GM23338 (cell line): ENCODE measurements at regions not wholly inside any gene's neighbourhood (a gene's known extent, or its start where the extent isn't known, plus 50 kb on each side); places are given as distances from the start of the nearest gene placed in this dataset.

Experiments used
- ATAC-seq: fragments of 200-7000 bp; cut with Tn5 transposase; 3 replicates; pipeline ENCODE4 v1.9.1; 2020
- DNase-seq: peaks from one replicate; pipeline ENCODE4 v3.0.0-alpha.2; 2015; ENCODE audit warnings: low spot score
- H2AFZ ChIP-seq: fragments of 200-600 bp; sonication (generic); 2 replicates; pipeline ENCODE4 v1.8.0; 2016; ENCODE audit warnings: antibody characterized with exemption, mild to moderate bottlenecking, moderate library complexity
- H3F3A ChIP-seq: fragments of 200-600 bp; sonication (generic); replicated peaks from 2 replicates; pipeline ENCODE4 v1.8.0; 2017; ENCODE audit warnings: antibody characterized with exemption, mixed run types, low read depth
- H3K27ac ChIP-seq: fragments of 200-600 bp; sonication (generic); 2 replicates; pipeline ENCODE4 v1.6.1; 2016; ENCODE audit warnings: low read depth
- H3K27me3 ChIP-seq: fragments of 200-600 bp; sonication (generic); 2 replicates; pipeline ENCODE4 v1.8.0; 2016; ENCODE audit warnings: mild to moderate bottlenecking, mixed run types, moderate library complexity; ENCODE audit not compliant: insufficient read depth
- H3K36me3 ChIP-seq: fragments of 200-600 bp; sonication (generic); 2 replicates; pipeline ENCODE4 v1.8.0; 2016; ENCODE audit warnings: mild to moderate bottlenecking; ENCODE audit not compliant: insufficient read depth
- H3K4me1 ChIP-seq: fragments of 200-600 bp; sonication (generic); 2 replicates; pipeline ENCODE4 v1.8.0; 2016; ENCODE audit warnings: mild to moderate bottlenecking, moderate library complexity; ENCODE audit not compliant: insufficient read depth
- H3K4me2 ChIP-seq: fragments of 200-600 bp; sonication (generic); 2 replicates; pipeline ENCODE4 v1.7.1; 2017; ENCODE audit warnings: mixed run types
- H3K4me3 ChIP-seq: fragments of 200-600 bp; sonication (generic); 2 replicates; pipeline ENCODE4 v1.6.1; 2016; ENCODE audit warnings: mixed run types
- H3K79me2 ChIP-seq: fragments of 200-600 bp; sonication (generic); replicated peaks from 2 replicates; pipeline ENCODE4 v1.8.0; 2017; ENCODE audit warnings: mild to moderate bottlenecking; ENCODE audit not compliant: insufficient read depth
- H3K9me2 ChIP-seq: fragments of 200-600 bp; sonication (generic); 2 replicates; pipeline ENCODE4 v1.8.0; 2017; ENCODE audit not compliant: insufficient read depth
- H4K20me1 ChIP-seq: fragments of 200-600 bp; sonication (generic); replicated peaks from 2 replicates; pipeline ENCODE4 v1.8.0; 2017; ENCODE audit warnings: mild to moderate bottlenecking; ENCODE audit not compliant: insufficient read depth
- H3K27ac Mint-ChIP-seq: 2 replicates; pipeline ENCODE4 v1.8.0; 2020; ENCODE audit warnings: inconsistent platforms, mild to moderate bottlenecking, moderate library complexity, mixed read lengths
- H3K27me3 Mint-ChIP-seq: 3 replicates; pipeline ENCODE4 v1.8.0; 2022; ENCODE audit warnings: low read depth, mild to moderate bottlenecking, moderate library complexity, mixed read lengths, inconsistent platforms; ENCODE audit not compliant: insufficient read depth, poor library complexity
- H3K36me3 Mint-ChIP-seq: 3 replicates; pipeline ENCODE4 v1.8.0; 2021; ENCODE audit warnings: low read depth, mild to moderate bottlenecking, inconsistent platforms, moderate library complexity, mixed read lengths
- H3K4me1 Mint-ChIP-seq: 3 replicates; pipeline ENCODE4 v1.8.0; 2020; ENCODE audit warnings: mild to moderate bottlenecking, inconsistent platforms, mixed read lengths
- H3K4me3 Mint-ChIP-seq: 3 replicates; pipeline ENCODE4 v1.8.0; 2021; ENCODE audit warnings: moderate library complexity, mild to moderate bottlenecking, inconsistent platforms, mixed read lengths
- H3K9me3 Mint-ChIP-seq: 3 replicates; pipeline ENCODE4 v1.8.0; 2020; ENCODE audit warnings: moderate library complexity, mild to moderate bottlenecking, inconsistent platforms, mixed read lengths
- EZH2phosphoT487 ChIP-seq: fragments of 200-600 bp; sonication (generic); IDR thresholded peaks from one replicate; pipeline ENCODE4 v1.8.1; 2018; ENCODE audit warnings: antibody characterized with exemption; ENCODE audit not compliant: unreplicated experiment
- JUNB ChIP-seq: IDR thresholded peaks from one replicate; pipeline ENCODE4 v1.6.1; 2016; ENCODE audit warnings: antibody characterized with exemption; ENCODE audit not compliant: unreplicated experiment
- TF ChIP-seq, protein P1 (sequence below): IDR thresholded peaks from 2 replicates; pipeline ENCODE4 v1.6.1; 2016; ENCODE audit warnings: antibody characterized with exemption
- TF ChIP-seq, protein P2 (sequence below): fragments of 250-450 bp; sonication (Bioruptor Pico); IDR thresholded peaks from 2 replicates; pipeline ENCODE4 v1.5.0; 2020; ENCODE audit warnings: mild to moderate bottlenecking, moderate library complexity
- TF ChIP-seq, protein P3 (sequence below): IDR thresholded peaks from one replicate; pipeline ENCODE4 v1.6.1; 2018; ENCODE audit warnings: antibody characterized with exemption; ENCODE audit not compliant: unreplicated experiment

DNA sequence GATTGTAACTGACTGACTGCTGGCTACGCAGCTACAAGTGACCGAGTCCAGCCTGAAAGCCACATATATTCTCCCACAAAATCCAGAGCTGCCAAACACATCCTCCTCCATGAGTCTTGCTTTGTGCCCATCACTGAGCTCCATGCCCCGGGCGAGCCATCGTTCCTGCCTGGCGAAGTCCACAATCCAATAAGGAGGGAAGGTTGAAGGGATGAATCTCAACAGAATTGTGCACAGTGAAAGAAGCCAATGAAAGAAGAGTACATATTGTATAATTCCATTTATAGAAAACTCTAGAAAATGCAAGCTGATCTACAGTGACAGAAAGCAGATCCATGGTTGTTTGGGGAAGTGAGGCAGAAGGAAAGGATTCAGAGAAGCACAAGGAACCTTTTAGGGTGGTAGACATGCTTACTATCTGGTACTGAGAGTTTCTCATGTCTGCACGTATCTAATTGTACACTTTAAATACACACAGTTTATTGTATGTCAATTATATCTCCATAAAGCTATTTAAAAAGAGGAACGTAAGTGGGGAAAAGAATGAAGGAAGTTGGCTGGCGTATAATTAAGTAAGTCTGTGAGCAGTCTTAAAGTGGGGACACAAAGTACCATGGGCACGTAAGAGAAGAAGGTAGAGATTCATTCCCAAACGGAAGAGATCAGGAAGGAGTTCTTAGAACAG is 115.9 kb upstream of the JUN start:
- no peaks in the 10 kb centered on the region for H4K20me1 ChIP-seq
- peaks cover 8% of the 10 kb centered on the region; the same call in 1 of the 2 replicates for H3K27me3 ChIP-seq
- TF ChIP-seq, protein P1, sequence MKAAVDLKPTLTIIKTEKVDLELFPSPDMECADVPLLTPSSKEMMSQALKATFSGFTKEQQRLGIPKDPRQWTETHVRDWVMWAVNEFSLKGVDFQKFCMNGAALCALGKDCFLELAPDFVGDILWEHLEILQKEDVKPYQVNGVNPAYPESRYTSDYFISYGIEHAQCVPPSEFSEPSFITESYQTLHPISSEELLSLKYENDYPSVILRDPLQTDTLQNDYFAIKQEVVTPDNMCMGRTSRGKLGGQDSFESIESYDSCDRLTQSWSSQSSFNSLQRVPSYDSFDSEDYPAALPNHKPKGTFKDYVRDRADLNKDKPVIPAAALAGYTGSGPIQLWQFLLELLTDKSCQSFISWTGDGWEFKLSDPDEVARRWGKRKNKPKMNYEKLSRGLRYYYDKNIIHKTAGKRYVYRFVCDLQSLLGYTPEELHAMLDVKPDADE = no peak
- TF ChIP-seq, protein P2, sequence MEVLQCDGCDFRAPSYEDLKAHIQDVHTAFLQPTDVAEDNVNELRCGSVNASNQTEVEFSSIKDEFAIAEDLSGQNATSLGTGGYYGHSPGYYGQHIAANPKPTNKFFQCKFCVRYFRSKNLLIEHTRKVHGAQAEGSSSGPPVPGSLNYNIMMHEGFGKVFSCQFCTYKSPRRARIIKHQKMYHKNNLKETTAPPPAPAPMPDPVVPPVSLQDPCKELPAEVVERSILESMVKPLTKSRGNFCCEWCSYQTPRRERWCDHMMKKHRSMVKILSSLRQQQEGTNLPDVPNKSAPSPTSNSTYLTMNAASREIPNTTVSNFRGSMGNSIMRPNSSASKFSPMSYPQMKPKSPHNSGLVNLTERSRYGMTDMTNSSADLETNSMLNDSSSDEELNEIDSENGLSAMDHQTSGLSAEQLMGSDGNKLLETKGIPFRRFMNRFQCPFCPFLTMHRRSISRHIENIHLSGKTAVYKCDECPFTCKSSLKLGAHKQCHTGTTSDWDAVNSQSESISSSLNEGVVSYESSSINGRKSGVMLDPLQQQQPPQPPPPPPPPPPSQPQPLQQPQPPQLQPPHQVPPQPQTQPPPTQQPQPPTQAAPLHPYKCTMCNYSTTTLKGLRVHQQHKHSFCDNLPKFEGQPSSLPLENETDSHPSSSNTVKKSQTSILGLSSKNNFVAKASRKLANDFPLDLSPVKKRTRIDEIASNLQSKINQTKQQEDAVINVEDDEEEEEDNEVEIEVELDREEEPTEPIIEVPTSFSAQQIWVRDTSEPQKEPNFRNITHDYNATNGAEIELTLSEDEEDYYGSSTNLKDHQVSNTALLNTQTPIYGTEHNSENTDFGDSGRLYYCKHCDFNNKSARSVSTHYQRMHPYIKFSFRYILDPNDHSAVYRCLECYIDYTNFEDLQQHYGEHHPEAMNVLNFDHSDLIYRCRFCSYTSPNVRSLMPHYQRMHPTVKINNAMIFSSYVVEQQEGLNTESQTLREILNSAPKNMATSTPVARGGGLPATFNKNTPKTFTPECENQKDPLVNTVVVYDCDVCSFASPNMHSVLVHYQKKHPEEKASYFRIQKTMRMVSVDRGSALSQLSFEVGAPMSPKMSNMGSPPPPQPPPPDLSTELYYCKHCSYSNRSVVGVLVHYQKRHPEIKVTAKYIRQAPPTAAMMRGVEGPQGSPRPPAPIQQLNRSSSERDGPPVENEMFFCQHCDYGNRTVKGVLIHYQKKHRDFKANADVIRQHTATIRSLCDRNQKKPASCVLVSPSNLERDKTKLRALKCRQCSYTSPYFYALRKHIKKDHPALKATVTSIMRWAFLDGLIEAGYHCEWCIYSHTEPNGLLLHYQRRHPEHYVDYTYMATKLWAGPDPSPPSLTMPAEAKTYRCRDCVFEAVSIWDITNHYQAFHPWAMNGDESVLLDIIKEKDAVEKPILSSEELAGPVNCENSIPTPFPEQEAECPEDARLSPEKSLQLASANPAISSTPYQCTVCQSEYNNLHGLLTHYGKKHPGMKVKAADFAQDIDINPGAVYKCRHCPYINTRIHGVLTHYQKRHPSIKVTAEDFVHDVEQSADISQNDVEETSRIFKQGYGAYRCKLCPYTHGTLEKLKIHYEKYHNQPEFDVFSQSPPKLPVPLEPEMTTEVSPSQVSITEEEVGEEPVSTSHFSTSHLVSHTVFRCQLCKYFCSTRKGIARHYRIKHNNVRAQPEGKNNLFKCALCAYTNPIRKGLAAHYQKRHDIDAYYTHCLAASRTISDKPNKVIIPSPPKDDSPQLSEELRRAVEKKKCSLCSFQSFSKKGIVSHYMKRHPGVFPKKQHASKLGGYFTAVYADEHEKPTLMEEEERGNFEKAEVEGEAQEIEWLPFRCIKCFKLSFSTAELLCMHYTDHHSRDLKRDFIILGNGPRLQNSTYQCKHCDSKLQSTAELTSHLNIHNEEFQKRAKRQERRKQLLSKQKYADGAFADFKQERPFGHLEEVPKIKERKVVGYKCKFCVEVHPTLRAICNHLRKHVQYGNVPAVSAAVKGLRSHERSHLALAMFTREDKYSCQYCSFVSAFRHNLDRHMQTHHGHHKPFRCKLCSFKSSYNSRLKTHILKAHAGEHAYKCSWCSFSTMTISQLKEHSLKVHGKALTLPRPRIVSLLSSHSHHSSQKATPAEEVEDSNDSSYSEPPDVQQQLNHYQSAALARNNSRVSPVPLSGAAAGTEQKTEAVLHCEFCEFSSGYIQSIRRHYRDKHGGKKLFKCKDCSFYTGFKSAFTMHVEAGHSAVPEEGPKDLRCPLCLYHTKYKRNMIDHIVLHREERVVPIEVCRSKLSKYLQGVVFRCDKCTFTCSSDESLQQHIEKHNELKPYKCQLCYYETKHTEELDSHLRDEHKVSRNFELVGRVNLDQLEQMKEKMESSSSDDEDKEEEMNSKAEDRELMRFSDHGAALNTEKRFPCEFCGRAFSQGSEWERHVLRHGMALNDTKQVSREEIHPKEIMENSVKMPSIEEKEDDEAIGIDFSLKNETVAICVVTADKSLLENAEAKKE (CRISPR knock-in tag) = no peak
- TF ChIP-seq, protein P3, sequence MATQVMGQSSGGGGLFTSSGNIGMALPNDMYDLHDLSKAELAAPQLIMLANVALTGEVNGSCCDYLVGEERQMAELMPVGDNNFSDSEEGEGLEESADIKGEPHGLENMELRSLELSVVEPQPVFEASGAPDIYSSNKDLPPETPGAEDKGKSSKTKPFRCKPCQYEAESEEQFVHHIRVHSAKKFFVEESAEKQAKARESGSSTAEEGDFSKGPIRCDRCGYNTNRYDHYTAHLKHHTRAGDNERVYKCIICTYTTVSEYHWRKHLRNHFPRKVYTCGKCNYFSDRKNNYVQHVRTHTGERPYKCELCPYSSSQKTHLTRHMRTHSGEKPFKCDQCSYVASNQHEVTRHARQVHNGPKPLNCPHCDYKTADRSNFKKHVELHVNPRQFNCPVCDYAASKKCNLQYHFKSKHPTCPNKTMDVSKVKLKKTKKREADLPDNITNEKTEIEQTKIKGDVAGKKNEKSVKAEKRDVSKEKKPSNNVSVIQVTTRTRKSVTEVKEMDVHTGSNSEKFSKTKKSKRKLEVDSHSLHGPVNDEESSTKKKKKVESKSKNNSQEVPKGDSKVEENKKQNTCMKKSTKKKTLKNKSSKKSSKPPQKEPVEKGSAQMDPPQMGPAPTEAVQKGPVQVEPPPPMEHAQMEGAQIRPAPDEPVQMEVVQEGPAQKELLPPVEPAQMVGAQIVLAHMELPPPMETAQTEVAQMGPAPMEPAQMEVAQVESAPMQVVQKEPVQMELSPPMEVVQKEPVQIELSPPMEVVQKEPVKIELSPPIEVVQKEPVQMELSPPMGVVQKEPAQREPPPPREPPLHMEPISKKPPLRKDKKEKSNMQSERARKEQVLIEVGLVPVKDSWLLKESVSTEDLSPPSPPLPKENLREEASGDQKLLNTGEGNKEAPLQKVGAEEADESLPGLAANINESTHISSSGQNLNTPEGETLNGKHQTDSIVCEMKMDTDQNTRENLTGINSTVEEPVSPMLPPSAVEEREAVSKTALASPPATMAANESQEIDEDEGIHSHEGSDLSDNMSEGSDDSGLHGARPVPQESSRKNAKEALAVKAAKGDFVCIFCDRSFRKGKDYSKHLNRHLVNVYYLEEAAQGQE = no peak
- TF ChIP-seq EZH2phosphoT487 = no peak
- no peak for TF ChIP-seq JUNB
- H3K4me1 ChIP-seq = 0 out of 2 replicates have a peak, but pooled peaks cover 4% of the 10 kb centered on the region
- no peaks in the 10 kb centered on the region for H3F3A ChIP-seq
- no peak overlapping the region for H3K4me3 ChIP-seq
- Mint-ChIP-seq H3K4me1 (peaks cover 11% of the 10 kb centered on the region), H3K9me3 (no peaks in the 10 kb centered on the region), H3K36me3 (no peaks in the 10 kb centered on the region), H3K27me3 (peaks cover 3% of the 10 kb centered on the region), H3K27ac (no peak overlapping the region), H3K4me3 (no peak overlapping the region)
- H3K9me2 ChIP-seq = no peaks in the 10 kb centered on the region
- no peak overlapping the region for H3K4me2 ChIP-seq
- no peaks in the 10 kb centered on the region for H3K79me2 ChIP-seq
- DNase-seq (no peak), ATAC-seq (no peak)
- H3K27ac ChIP-seq = no peak overlapping the region
- no peaks in the 10 kb centered on the region for H3K36me3 ChIP-seq
- peak overlapping the region; percentile 69 for H2AFZ ChIP-seq
